Activated CD8-positive, alpha-beta T cell treated with anti-CD3 and anti-CD28 coated beads for 36 hours (primary cell): ENCODE measurements at regions not wholly inside any gene's neighbourhood (a gene's known extent, or its start where the extent isn't known, plus 50 kb on each side); places are given as distances from the start of the nearest gene placed in this dataset.

Experiments used
- ATAC-seq: fragments of 200-7000 bp; cut with Tn5 transposase; one replicate; pipeline ENCODE4 v1.10.0; 2021; ENCODE audit warnings: mild to moderate bottlenecking, moderate library complexity
- CTCF ChIA-PET: fragments of 350-600 bp; sonication (Branson Sonifier 250); formaldehyde crosslinking; loops from one replicate; lab custom pipeline; 2021; ENCODE audit warnings: antibody characterized with exemption; lab: Charles Lee
- POLR2A ChIA-PET: fragments of 350-600 bp; sonication (Branson Sonifier 250); formaldehyde crosslinking; loops from one replicate; lab custom pipeline; 2021; ENCODE audit warnings: antibody characterized with exemption; lab: Charles Lee
- DNase-seq: peaks from one replicate; pipeline ENCODE4 v3.0.0-alpha.2; 2020
- H3K27ac Mint-ChIP-seq: one replicate; pipeline ENCODE4 v1.8.0; 2021; ENCODE audit warnings: mild to moderate bottlenecking, mixed read lengths
- H3K27me3 Mint-ChIP-seq: one replicate; pipeline ENCODE4 v1.8.0; 2021; ENCODE audit warnings: mixed read lengths
- H3K36me3 Mint-ChIP-seq: one replicate; pipeline ENCODE4 v1.8.0; 2021; ENCODE audit warnings: low read depth, mixed read lengths
- H3K4me1 Mint-ChIP-seq: one replicate; pipeline ENCODE4 v1.8.0; 2021; ENCODE audit warnings: low read depth, mixed read lengths
- H3K4me3 Mint-ChIP-seq: one replicate; pipeline ENCODE4 v1.8.0; 2021; ENCODE audit warnings: mild to moderate bottlenecking, moderate library complexity, mixed read lengths
- H3K9me3 Mint-ChIP-seq: one replicate; pipeline ENCODE4 v1.8.0; 2021; ENCODE audit warnings: mixed read lengths
- CTCF ChIP-seq: fragments of 200-600 bp; IDR thresholded peaks from one replicate; pipeline ENCODE4 v1.8.0; 2022; ENCODE audit warnings: antibody characterized with exemption, mild to moderate bottlenecking
- intact Hi-C: fragments of 100-400 bp; cut with micrococcal nuclease; formaldehyde crosslinking; loops from one replicate; pipeline ENCODE4 v1.10.0; 2022

DNA sequence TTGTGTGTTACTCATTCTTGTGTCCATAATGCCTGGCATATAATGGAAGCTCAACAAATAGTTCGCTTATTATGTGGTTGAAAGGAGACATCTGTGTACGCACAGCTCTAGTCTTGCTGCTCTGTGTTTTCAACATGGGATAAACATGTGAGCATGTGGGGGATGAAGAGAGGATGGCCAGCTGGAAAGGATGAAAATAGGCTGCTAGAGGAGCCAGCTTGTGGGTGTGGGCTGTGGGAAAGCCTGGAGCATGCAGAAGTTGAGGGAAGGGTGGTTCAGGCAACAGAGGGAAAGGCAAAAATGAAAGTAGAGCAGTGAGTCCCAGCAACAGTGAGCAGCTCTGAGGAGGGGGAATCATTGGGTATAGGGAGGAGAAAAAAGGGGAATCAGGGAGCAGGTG is 324.6 kb upstream of the CDH11 start:
- Mint-ChIP-seq H3K4me1 (no peaks in the 10 kb centered on the region), H3K4me3 (no peak overlapping the region), H3K9me3 (peaks cover 6% of the 10 kb centered on the region), H3K27me3 (no peaks in the 10 kb centered on the region), H3K36me3 (no peaks in the 10 kb centered on the region), H3K27ac (no peak overlapping the region)
- ChIA-PET CTCF (no interaction called here), POLR2A (no interaction called here)
- no peak for TF ChIP-seq CTCF
- DNase-seq, result no peak
- intact Hi-C loops, result no loop called here
- ATAC-seq, result no peak

DNA sequence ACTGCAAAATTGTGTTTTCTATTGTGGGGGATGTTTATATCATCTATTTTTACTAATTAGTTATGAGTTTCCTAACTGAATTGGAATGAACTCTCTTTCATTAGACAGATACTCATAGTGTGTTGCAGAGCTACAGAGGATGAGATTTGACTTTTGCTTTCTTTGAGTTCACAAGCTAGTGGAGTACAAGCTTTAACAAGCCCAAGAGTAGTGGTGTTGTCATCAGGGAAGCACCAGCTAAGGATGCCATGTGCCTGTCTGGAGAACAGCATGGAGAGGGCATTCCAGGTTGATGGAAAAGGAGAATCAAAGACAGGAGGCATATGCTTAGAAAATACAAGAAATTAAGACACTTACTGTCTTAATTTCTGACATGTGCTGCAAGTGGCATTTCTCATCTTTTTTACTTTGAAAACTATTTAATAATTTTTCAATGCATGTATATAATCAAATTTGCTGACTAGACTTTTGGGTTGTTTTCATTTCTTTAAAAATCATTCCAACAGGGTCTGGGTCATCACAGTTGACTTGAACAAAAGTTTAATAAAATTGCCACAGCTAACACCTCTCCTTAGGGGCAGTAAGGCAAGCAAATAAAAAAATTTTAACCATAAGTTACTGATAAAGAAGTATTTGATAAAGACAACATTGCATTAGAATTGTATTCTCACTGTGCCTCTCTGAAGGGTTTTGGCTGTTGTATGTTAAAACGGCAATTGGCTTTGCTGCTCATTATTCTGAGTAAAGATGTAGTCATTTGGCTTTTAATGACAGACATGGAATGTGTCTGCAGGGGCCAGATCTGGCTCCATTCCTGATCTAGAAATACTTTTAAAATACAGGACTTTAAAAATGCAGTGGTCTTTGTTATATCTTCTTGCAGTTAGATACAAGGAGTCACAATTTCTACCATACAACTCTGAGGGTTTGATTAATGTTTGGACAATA is 323.7 kb upstream of the CDH11 start:
- no peaks in the 10 kb centered on the region for H3K27me3 Mint-ChIP-seq
- ATAC-seq (no peak), DNase-seq (no peak)
- peaks cover 6% of the 10 kb centered on the region for H3K9me3 Mint-ChIP-seq
- POLR2A ChIA-PET, result no interaction called here
- intact Hi-C loops, result no loop called here
- H3K4me1 Mint-ChIP-seq, result no peaks in the 10 kb centered on the region
- no peak overlapping the region for H3K4me3 Mint-ChIP-seq
- no peak for TF ChIP-seq CTCF
- CTCF ChIA-PET, result no interaction called here
- H3K27ac Mint-ChIP-seq, result no peak overlapping the region
- no peaks in the 10 kb centered on the region for H3K36me3 Mint-ChIP-seq

DNA sequence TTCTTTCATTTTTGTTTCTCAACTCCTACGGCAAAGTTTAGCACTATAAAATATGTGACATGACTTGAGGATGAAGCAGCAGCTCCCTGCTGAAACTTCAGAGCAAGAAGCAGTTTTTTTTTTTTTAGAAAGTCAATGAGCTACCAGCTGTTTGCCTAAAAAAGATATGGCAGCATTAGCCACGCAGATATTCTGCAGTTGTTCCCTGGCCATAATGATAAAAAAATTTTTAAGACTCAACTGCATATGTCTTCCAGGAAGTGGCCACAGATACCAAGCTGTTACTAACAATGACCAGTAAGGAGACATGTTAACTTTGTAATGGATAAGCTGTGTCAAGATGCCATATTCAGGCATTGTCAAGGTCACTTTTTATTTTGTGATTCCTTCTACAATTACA is 319.6 kb upstream of the CDH11 start:
- no peaks in the 10 kb centered on the region for H3K27me3 Mint-ChIP-seq
- no peaks in the 10 kb centered on the region for H3K4me1 Mint-ChIP-seq
- no peak for ATAC-seq
- H3K9me3 Mint-ChIP-seq, result no peaks in the 10 kb centered on the region
- CTCF ChIA-PET, result no interaction called here
- no peak for TF ChIP-seq CTCF
- no peak overlapping the region for H3K27ac Mint-ChIP-seq
- intact Hi-C loops, result no loop called here
- no peak for DNase-seq
- no peaks in the 10 kb centered on the region for H3K36me3 Mint-ChIP-seq
- POLR2A ChIA-PET, result no interaction called here
- H3K4me3 Mint-ChIP-seq, result no peak overlapping the region

GRCh38 chr16:65429504-65430181 is 307.8 kb upstream of the CDH11 start:
- Mint-ChIP-seq H3K27me3 (no peaks in the 10 kb centered on the region), H3K27ac (no peak overlapping the region), H3K4me3 (no peak overlapping the region), H3K9me3 (peaks cover 10% of the 10 kb centered on the region), H3K4me1 (no peaks in the 10 kb centered on the region), H3K36me3 (no peaks in the 10 kb centered on the region)
- ChIA-PET POLR2A (no interaction called here), CTCF (no interaction called here)
- TF ChIP-seq CTCF, result no peak
- intact Hi-C loops, result no loop called here
- DNase-seq (no peak), ATAC-seq (no peak)

- ChIA-PET POLR2A (no interaction called here), CTCF (no interaction called here)
- DNase-seq, result no peak
- H3K9me3 Mint-ChIP-seq, result peaks cover 7% of the 10 kb centered on the region
- intact Hi-C loops, result no loop called here
- no peaks in the 10 kb centered on the region for H3K27me3 Mint-ChIP-seq
- no peak for ATAC-seq
- H3K27ac Mint-ChIP-seq, result no peak overlapping the region
- H3K4me1 Mint-ChIP-seq, result no peaks in the 10 kb centered on the region
- TF ChIP-seq CTCF, result no peak
- H3K36me3 Mint-ChIP-seq, result no peaks in the 10 kb centered on the region
- H3K4me3 Mint-ChIP-seq, result no peak overlapping the region
Measured at GRCh38 chr16:65426484-65426883, 304.6 kb upstream of the CDH11 start.
